ENCODE measurements at regions not wholly inside any gene's neighbourhood (a gene's known extent, or its start where the extent isn't known, plus 50 kb on each side); places are given as distances from the start of the nearest gene placed in this dataset.

DNA sequence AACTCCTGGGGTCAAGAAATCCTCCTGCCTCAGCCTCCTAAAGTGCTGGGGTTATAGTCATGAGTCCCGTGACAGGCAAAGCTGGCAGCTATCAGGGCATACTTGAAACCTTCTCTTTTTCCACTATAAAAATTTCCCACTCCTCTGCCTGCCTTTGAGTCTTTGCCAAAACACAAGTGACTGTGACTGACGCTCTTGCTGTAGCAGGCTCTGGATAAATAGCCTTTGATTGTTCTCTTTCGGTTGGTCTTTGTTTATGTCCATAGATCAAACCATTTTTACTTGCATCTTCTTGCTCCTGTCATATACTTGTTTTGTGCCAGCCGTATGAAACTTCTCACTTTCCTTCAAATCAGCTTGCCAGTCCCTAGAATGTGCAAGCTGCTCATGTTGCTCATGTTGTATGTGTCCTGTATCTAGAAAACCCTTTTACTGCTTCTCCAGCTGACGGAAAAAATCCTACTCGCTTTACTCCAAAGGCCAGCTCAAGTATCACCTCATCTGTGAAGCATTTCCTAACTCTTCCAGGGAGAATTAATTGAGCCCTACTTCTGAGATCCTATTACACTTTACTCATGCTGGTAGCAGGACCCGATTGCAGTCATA lies 73.1 kb downstream of the RESF1 start:
- H3K4me3 ChIP-seq (replicated peaks in 1 of 2; ENCODE audit: low read depth in 2 of 2, low read length in 2 of 2) = no peak overlapping the region

DNA sequence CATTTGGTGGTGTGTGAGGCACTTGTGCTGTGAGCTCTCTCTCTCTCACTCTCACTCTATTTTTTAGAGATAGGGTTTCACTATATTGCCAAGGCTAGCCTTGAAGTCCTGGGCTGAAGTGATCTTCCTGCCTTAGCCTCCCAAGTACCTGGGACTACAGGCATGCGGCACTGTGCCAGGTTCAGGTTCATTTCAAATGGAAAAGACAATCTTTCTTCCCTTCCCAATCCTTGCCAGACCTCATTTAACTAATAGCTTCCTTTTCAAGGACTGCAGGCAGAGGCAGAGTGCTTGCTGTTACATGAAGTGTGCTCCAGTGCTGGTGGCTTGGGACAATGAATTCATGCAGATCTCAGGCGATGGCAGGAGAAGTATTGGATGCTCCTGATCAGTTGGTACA lies 73.2 kb upstream of the BICD1 start:
- H3K4me3 ChIP-seq (replicated peaks in 1 of 2; ENCODE audit: low read depth in 2 of 2, low read length in 2 of 2) = no peak overlapping the region
- DNase-seq (ENCODE audit: low read depth in 2 of 2) = no peak
- TF ChIP-seq, protein P1, sequence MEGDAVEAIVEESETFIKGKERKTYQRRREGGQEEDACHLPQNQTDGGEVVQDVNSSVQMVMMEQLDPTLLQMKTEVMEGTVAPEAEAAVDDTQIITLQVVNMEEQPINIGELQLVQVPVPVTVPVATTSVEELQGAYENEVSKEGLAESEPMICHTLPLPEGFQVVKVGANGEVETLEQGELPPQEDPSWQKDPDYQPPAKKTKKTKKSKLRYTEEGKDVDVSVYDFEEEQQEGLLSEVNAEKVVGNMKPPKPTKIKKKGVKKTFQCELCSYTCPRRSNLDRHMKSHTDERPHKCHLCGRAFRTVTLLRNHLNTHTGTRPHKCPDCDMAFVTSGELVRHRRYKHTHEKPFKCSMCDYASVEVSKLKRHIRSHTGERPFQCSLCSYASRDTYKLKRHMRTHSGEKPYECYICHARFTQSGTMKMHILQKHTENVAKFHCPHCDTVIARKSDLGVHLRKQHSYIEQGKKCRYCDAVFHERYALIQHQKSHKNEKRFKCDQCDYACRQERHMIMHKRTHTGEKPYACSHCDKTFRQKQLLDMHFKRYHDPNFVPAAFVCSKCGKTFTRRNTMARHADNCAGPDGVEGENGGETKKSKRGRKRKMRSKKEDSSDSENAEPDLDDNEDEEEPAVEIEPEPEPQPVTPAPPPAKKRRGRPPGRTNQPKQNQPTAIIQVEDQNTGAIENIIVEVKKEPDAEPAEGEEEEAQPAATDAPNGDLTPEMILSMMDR (IDR thresholded peaks at IDR 0.05; ENCODE audit: low read depth, low read length) = no peak

More for the DNA sequence above, 73.1 kb downstream of the RESF1 start:
- DNase-seq (ENCODE audit: low read depth in 2 of 2) = peak in 1 of 2 donors; percentile 15
- TF ChIP-seq, protein P1 (IDR thresholded peaks at IDR 0.05; ENCODE audit: low read depth, low read length) = no peak

- no peak overlapping the region for H3K4me3 ChIP-seq (replicated peaks in 1 of 2; ENCODE audit: low read depth in 2 of 2, low read length in 2 of 2)
- TF ChIP-seq, protein P1 (IDR thresholded peaks at IDR 0.05; ENCODE audit: low read depth, low read length) = no peak
- no peak for DNase-seq (ENCODE audit: low read depth in 2 of 2)
Observed at GRCh38 chr12:32034045-32034444, 72.6 kb upstream of the BICD1 start.

DNA sequence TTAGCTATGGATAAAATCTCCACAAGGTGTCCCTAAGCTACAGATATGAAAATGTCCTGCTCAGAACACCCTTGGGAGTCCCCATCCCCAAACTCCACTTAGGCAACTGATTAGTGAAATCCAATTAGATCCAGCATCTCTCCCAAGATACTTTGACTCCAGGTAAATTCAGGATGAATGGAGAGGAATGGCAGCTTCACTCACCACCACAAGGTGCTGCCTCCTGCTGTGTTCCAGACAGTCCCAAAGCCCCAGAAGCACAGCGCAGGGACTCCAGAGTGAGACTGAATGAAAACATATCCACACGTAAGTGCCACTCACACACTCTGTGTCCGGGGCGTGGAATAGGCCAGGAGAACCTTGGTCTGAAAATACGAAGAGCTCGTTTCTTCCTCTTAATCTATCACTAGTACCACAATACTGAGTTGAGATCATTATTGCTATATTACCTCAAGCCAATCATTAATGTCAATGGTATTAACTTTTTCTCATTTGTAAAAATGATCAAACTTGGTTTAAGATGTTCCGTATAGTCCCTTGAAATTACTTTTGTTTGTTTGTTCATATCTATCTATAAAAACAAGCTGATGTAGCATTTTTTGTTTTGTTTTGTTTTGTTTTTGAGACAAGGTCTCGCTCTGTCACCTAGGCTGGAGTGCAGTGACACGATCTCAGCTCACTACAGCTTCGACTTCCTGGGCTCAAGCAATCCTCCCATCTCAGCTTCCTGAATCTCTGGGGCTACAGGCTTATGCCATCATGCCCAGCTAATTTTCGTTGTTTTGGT lies 70.0 kb upstream of the BICD1 start:
- no peak for DNase-seq (ENCODE audit: low read depth in 2 of 2)
- TF ChIP-seq, protein P1 (IDR thresholded peaks at IDR 0.05; ENCODE audit: low read depth, low read length) = no peak

DNA sequence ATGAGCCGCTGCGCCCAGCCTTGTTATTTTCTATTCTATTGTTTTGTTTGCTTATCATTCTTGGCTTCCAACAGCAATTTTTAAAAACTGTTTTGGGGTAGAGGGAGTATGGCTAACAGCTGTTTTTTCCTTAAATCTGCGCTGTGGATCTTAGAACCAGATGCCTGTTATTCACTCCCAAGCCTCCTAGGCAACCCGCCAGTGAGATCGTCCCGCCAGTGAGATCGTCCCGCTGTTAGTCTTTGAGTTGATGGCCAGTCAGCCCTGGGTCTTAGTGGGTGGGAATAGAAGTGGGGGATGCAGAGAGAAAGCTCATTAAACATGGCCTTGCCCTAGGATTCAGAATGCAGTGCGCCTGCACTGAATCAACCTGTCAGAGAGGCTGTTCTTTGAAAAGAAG lies 67.3 kb upstream of the BICD1 start:
- TF ChIP-seq, protein P1 (IDR thresholded peaks at IDR 0.05; ENCODE audit: low read depth, low read length) = no peak
- DNase-seq (ENCODE audit: low read depth in 2 of 2) = peak in 1 of 2 donors; percentile 68
- no peak overlapping the region for H3K4me3 ChIP-seq (replicated peaks in 1 of 2; ENCODE audit: low read depth in 2 of 2, low read length in 2 of 2)

More for the DNA sequence above, 70.0 kb upstream of the BICD1 start:
- H3K4me3 ChIP-seq (replicated peaks in 1 of 2; ENCODE audit: low read depth in 2 of 2, low read length in 2 of 2) = no peak overlapping the region

- TF ChIP-seq, protein P1 (IDR thresholded peaks at IDR 0.05; ENCODE audit: low read depth, low read length) = no peak
- no peak for DNase-seq (ENCODE audit: low read depth in 2 of 2)
- H3K4me3 ChIP-seq (replicated peaks in 1 of 2; ENCODE audit: low read depth in 2 of 2, low read length in 2 of 2) = no peak overlapping the region
Observed at GRCh38 chr12:32039917-32040575, 66.6 kb upstream of the BICD1 start.

Data from cardiac fibroblast (primary cell).